ENCODE measurements at regions not wholly inside any gene's neighbourhood (a gene's known extent, or its start where the extent isn't known, plus 50 kb on each side); places are given as distances from the start of the nearest gene placed in this dataset.

GRCh38 chr5:40160435-40160834, 519.3 kb upstream of the PTGER4 start:
- H3K27ac ChIP-seq = no peak overlapping the region
- WGBS, 2 donors (ENCODE audit: low coverage in 1 of 2) = 64 to 93% methylated on average over 2 to 7 of the region's 7 CpGs
- no peaks in the 10 kb centered on the region for H3K4me1 ChIP-seq
- H3K36me3 ChIP-seq = no peaks in the 10 kb centered on the region
- no peaks in the 10 kb centered on the region for H3K9me3 ChIP-seq
- H3K4me3 ChIP-seq = no peak overlapping the region
- TF ChIP-seq EP300 (IDR thresholded peaks at IDR 0.05; ENCODE audit: low read depth) (no peak), CTCF (IDR thresholded peaks at IDR 0.05) (no peak), POLR2A (IDR thresholded peaks at IDR 0.05) (no peak), POLR2AphosphoS5 (IDR thresholded peaks at IDR 0.05) (no peak)
- no peak for DNase-seq
- H3K27me3 ChIP-seq = no peaks in the 10 kb centered on the region
- in situ Hi-C loops (cut with MboI; ENCODE audit: low pct_ligation_motif_present in 1 of 4, low pct_unique_long_range_greater_than_20kb in 1 of 4, low sequenced_read_pairs in 3 of 4) (no loop called here), intact Hi-C loops (cut with DNase I; ENCODE audit: low total_unique reads) (no loop called here)

DNA sequence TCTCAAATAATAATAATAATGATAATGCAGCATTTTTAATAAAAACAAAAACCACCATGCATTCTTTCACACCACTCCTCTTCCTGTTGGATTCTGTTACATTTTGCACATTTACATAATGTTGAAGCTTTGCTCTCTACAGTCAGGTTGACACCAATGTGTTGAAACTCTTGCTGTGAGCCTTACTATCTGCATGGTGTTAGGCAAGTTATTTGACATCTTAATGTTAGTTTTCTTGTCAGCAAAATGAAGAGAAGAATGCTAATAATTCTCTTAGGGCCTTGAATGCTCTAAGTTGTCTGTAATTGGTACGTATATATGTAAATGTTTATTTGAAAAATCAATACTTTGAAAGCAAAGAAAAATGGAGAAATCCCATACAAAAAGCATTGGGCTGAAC, 525.5 kb upstream of the PTGER4 start:
- intact Hi-C loops (cut with DNase I; ENCODE audit: low total_unique reads) (loop anchor here (2.0 kb wide), 1 partner anchor 47 kb away; no protein-coding TSS in a partner anchor), in situ Hi-C loops (cut with MboI; ENCODE audit: low pct_ligation_motif_present in 1 of 4, low pct_unique_long_range_greater_than_20kb in 1 of 4, low sequenced_read_pairs in 3 of 4) (no loop called here)
- no peak overlapping the region for H3K27ac ChIP-seq

DNA sequence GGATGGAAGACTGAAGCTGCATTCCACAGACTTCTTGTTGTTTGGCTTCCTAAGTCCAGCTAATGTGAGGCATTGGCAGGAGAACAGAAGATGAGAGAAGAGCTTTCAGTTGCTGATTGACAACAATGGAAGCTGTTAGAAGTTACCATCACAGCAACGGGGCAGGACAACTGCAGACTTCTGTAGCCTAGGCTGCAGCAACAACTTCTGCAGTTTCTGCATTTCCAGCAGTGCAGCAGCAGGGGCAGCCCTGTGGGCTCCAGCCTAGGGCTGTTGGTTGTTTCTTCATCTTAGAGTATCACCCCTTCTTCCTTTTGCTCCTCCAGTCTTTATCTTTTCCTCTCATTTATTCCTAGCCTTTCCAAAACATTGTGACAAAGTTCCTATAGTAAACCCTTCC, 528.8 kb upstream of the PTGER4 start:
- WGBS, 2 donors (ENCODE audit: low coverage in 1 of 2) = 44% methylated on average over 1 of the region's 1 CpG; no CpG with 5 or more reads in 1 of the 2 donors
- Histone ChIP-seq H3K36me3 (no peaks in the 10 kb centered on the region), H3K4me1 (no peaks in the 10 kb centered on the region), H3K9me3 (no peaks in the 10 kb centered on the region), H3K27me3 (no peaks in the 10 kb centered on the region), H3K4me3 (no peak overlapping the region), H3K27ac (no peak overlapping the region)
- no peak for DNase-seq
- TF ChIP-seq POLR2A (IDR thresholded peaks at IDR 0.05) (no peak), CTCF (IDR thresholded peaks at IDR 0.05) (no peak), EP300 (IDR thresholded peaks at IDR 0.05; ENCODE audit: low read depth) (no peak), POLR2AphosphoS5 (IDR thresholded peaks at IDR 0.05) (no peak)
- in situ Hi-C loops (cut with MboI; ENCODE audit: low pct_ligation_motif_present in 1 of 4, low pct_unique_long_range_greater_than_20kb in 1 of 4, low sequenced_read_pairs in 3 of 4) = no loop called here
- intact Hi-C loops (cut with DNase I; ENCODE audit: low total_unique reads) = no loop called here

More for the DNA sequence above, 525.5 kb upstream of the PTGER4 start:
- Histone ChIP-seq H3K4me1 (no peaks in the 10 kb centered on the region), H3K4me3 (no peak overlapping the region), H3K36me3 (no peaks in the 10 kb centered on the region), H3K27me3 (no peaks in the 10 kb centered on the region), H3K9me3 (no peaks in the 10 kb centered on the region)
- no peak for TF ChIP-seq POLR2A (IDR thresholded peaks at IDR 0.05)
- TF ChIP-seq CTCF (IDR thresholded peaks at IDR 0.05) = no peak
- TF ChIP-seq POLR2AphosphoS5 (IDR thresholded peaks at IDR 0.05) = no peak
- no peak for TF ChIP-seq EP300 (IDR thresholded peaks at IDR 0.05; ENCODE audit: low read depth)
- DNase-seq = no peak
- 89 to 91% methylated on average over 1 of the region's 1 CpG for WGBS, 2 donors (ENCODE audit: low coverage in 1 of 2)

- H3K9me3 ChIP-seq = no peaks in the 10 kb centered on the region
- DNase-seq = no peak
- no peak overlapping the region for H3K4me3 ChIP-seq
- H3K36me3 ChIP-seq = no peaks in the 10 kb centered on the region
- H3K27me3 ChIP-seq = no peaks in the 10 kb centered on the region
- no peak overlapping the region for H3K27ac ChIP-seq
- intact Hi-C loops (cut with DNase I; ENCODE audit: low total_unique reads) = no loop called here
- TF ChIP-seq CTCF (IDR thresholded peaks at IDR 0.05) (no peak), POLR2AphosphoS5 (IDR thresholded peaks at IDR 0.05) (no peak), POLR2A (IDR thresholded peaks at IDR 0.05) (no peak), EP300 (IDR thresholded peaks at IDR 0.05; ENCODE audit: low read depth) (no peak)
- in situ Hi-C loops (cut with MboI; ENCODE audit: low pct_ligation_motif_present in 1 of 4, low pct_unique_long_range_greater_than_20kb in 1 of 4, low sequenced_read_pairs in 3 of 4) = no loop called here
- H3K4me1 ChIP-seq = no peaks in the 10 kb centered on the region
Observed at GRCh38 chr5:40141896-40142295, 537.8 kb upstream of the PTGER4 start.

Data from transverse colon (tissue), 4 donors.